Prostate gland (tissue), 2 donors: ENCODE measurements at regions not wholly inside any gene's neighbourhood (a gene's known extent, or its start where the extent isn't known, plus 50 kb on each side); places are given as distances from the start of the nearest gene placed in this dataset.

Experiments
- CTCF ChIP-seq, 4 experiments: fragments of 200-600 bp in 2 of 4; fragments of 450-650 bp in 2 of 4; sonication (generic) in 2 of 4; IDR thresholded peaks; 1 replicate in 3 of 4; 2 replicates in 1 of 4; pipeline ENCODE4 v1.5.1; 2016 to 2019; ENCODE audit warnings: antibody characterized with exemption in 4 of 4, mild to moderate bottlenecking in 2 of 4, moderate library complexity in 2 of 4
- POLR2AphosphoS5 ChIP-seq: sonication (generic); formaldehyde crosslinking; IDR thresholded peaks from one replicate; pipeline ENCODE4 v1.6.1; 2017; ENCODE audit warnings: antibody characterized with exemption

DNA sequence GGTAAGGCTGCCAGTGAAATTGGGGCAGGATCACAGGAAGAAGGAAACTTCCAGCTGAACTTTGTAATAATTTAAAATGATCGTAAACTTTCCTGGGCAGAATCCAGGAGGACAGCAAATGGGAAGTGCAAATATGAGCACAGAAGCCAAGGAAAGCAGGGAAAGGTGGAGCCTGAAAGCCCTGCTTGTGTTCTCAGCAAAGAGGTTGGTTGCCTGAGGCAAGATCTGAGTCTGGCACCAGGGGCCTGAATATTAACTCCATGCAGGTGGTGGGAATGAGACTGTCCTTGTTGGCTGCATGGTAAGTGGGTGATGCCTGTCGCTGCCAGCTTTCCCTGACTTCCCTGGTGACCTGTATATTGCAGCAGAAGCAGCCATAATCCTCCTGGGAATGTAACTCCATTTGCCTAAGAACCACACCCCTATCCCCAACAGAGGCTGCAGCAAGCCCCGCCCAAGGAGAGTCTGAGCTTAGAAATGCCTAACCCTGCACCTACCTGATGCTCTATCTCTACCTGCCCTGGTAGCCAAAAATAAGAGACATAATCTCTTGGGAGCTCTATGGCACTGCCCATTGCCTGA, 132.0 kb upstream of the HDX start:
- TF ChIP-seq CTCF (IDR thresholded peaks at IDR 0.05) (no peak), POLR2AphosphoS5 (no peak)
